B cell (primary cell): ENCODE measurements at regions not wholly inside any gene's neighbourhood (a gene's known extent, or its start where the extent isn't known, plus 50 kb on each side); places are given as distances from the start of the nearest gene placed in this dataset.

ENCODE experiments used
- ATAC-seq: fragments of 200-7000 bp; cut with Tn5 transposase; one replicate; pipeline ENCODE4 v1.10.0; 2021; ENCODE audit warnings: low read depth, mild to moderate bottlenecking, moderate number of reproducible peaks, moderate library complexity
- CTCF ChIA-PET: fragments of 350-600 bp; sonication (Branson Sonifier 250); formaldehyde crosslinking; loops from one replicate; lab custom pipeline; 2021; ENCODE audit warnings: antibody characterized with exemption, inconsistent platforms; lab: Charles Lee
- POLR2A ChIA-PET: fragments of 350-600 bp; sonication (Branson Sonifier 250); formaldehyde crosslinking; loops from one replicate; lab custom pipeline; 2021; ENCODE audit warnings: antibody characterized with exemption; lab: Charles Lee
- DNase-seq: peaks from one replicate; pipeline ENCODE4 v3.0.0; 2013
- H2AFZ ChIP-seq: 2 replicates; pipeline ENCODE4 v1.6.1; 2012; ENCODE audit warnings: mild to moderate bottlenecking, low read depth, low read length; ENCODE audit not compliant: insufficient read depth, poor library complexity, severe bottlenecking
- H3K27ac ChIP-seq, 2 donors: 1 replicate in 1 of 2; 2 replicates in 1 of 2; pipeline ENCODE4 v1.5.1; 2012 to 2013; ENCODE audit warnings: low read length in 2 of 2, mild to moderate bottlenecking in 2 of 2, moderate library complexity in 1 of 2
- H3K27me3 ChIP-seq, 4 experiments: fragments of 200-600 bp in 1 of 4; sonication (generic) in 1 of 4; replicated peaks in 1 of 4; 1 replicate in 2 of 4; 2 replicates in 2 of 4; pipeline versions ENCODE4 v1.6.1 to v1.7.0; 2013 to 2016; ENCODE audit warnings: low read length in 3 of 4, mild to moderate bottlenecking in 2 of 4, mixed read lengths in 1 of 4, moderate library complexity in 1 of 4; ENCODE audit not compliant: insufficient read depth in 4 of 4, control insufficient read depth in 3 of 4; ENCODE audit errors: control extremely low read depth in 1 of 4
- H3K36me3 ChIP-seq, 2 experiments: replicated peaks in 1 of 2; 1 replicate in 1 of 2; 2 replicates in 1 of 2; pipeline versions ENCODE4 v1.6.1 to v1.7.1; 2013; ENCODE audit warnings: low read length in 1 of 2; ENCODE audit not compliant: insufficient read depth in 2 of 2, control insufficient read depth in 1 of 2; ENCODE audit errors: control extremely low read depth in 1 of 2, extremely low read depth in 1 of 2
- H3K4me1 ChIP-seq, 2 donors: fragments of 200-600 bp in 1 of 2; sonication (generic) in 1 of 2; 1 replicate in 1 of 2; 2 replicates in 1 of 2; pipeline versions ENCODE4 v1.5.1 to v1.6.1; 2013 to 2017; ENCODE audit warnings: low read length in 2 of 2; ENCODE audit not compliant: control insufficient read depth in 2 of 2, insufficient read depth in 2 of 2
- H3K4me2 ChIP-seq: replicated peaks from 2 replicates; pipeline ENCODE3; 2012; ENCODE audit warnings: mild to moderate bottlenecking, low read depth, low read length; ENCODE audit not compliant: poor library complexity, severe bottlenecking
- H3K4me3 ChIP-seq, 5 experiments: fragments of 200-600 bp in 1 of 5; sonication (generic) in 1 of 5; 1 replicate in 3 of 5; 2 replicates in 2 of 5; pipeline versions ENCODE4 v1.5.1 to v1.7.0; 2011 to 2016; ENCODE audit warnings: low read length in 4 of 5, mild to moderate bottlenecking in 4 of 5, low read depth in 2 of 5, control low read depth in 1 of 5, moderate library complexity in 1 of 5; ENCODE audit not compliant: insufficient read depth in 1 of 5; ENCODE audit errors: control extremely low read depth in 1 of 5, extremely low read depth in 1 of 5
- H3K79me2 ChIP-seq: fragments of 200-600 bp; sonication (generic); one replicate; pipeline ENCODE4 v1.6.0; 2016; ENCODE audit warnings: low read length; ENCODE audit not compliant: control insufficient read depth, insufficient read depth
- H3K9ac ChIP-seq: fragments of 200-600 bp; sonication (generic); 2 replicates; pipeline ENCODE4 v1.6.1; 2017; ENCODE audit warnings: mild to moderate bottlenecking, low read length, moderate library complexity
- H3K9me3 ChIP-seq, 3 donors: one replicate each; pipeline versions ENCODE4 v1.6.1 to v1.7.1; 2013; ENCODE audit warnings: low read length in 2 of 3; ENCODE audit not compliant: control insufficient read depth in 2 of 3, insufficient read depth in 1 of 3; ENCODE audit errors: control extremely low read depth in 1 of 3
- H4K20me1 ChIP-seq: 2 replicates; pipeline ENCODE4 v1.6.0; 2012; ENCODE audit warnings: mild to moderate bottlenecking, low read length; ENCODE audit not compliant: insufficient read depth, control insufficient read depth, poor library complexity, severe bottlenecking
- H3K27ac Mint-ChIP-seq: one replicate; pipeline ENCODE4 v1.8.0; 2021; ENCODE audit warnings: mixed read lengths
- H3K27me3 Mint-ChIP-seq: one replicate; pipeline ENCODE4 v1.8.0; 2021; ENCODE audit warnings: mixed read lengths
- H3K4me1 Mint-ChIP-seq: one replicate; pipeline ENCODE4 v1.8.0; 2021; ENCODE audit warnings: mixed read lengths
- H3K4me3 Mint-ChIP-seq: one replicate; pipeline ENCODE4 v1.8.0; 2021; ENCODE audit warnings: mixed read lengths
- H3K9me3 Mint-ChIP-seq: one replicate; pipeline ENCODE4 v1.8.0; 2022; ENCODE audit warnings: mixed read lengths; ENCODE audit not compliant: insufficient read depth
- CTCF ChIP-seq: fragments of 200-600 bp; IDR thresholded peaks from one replicate; pipeline ENCODE4 v1.8.0; 2022; ENCODE audit warnings: antibody characterized with exemption, mild to moderate bottlenecking
- EZH2 ChIP-seq: IDR thresholded peaks from 2 replicates; pipeline ENCODE4 v1.6.1; 2012; ENCODE audit warnings: borderline replicate concordance, low read depth, mild to moderate bottlenecking, moderate library complexity, low read length; ENCODE audit not compliant: insufficient read depth, poor library complexity, severe bottlenecking
- WGBS: methylation state at CpG from one replicate; pipeline ENCODE4 v1.1.5; 2013; ENCODE audit warnings: missing lambda C conversion rate; ENCODE audit not compliant: insufficient coverage; 5-methylcytosine and 5-hydroxymethylcytosine counted together
- intact Hi-C: fragments of 100-400 bp; cut with micrococcal nuclease; formaldehyde crosslinking; loops from one replicate; pipeline ENCODE4 v1.10.0; 2022

DNA sequence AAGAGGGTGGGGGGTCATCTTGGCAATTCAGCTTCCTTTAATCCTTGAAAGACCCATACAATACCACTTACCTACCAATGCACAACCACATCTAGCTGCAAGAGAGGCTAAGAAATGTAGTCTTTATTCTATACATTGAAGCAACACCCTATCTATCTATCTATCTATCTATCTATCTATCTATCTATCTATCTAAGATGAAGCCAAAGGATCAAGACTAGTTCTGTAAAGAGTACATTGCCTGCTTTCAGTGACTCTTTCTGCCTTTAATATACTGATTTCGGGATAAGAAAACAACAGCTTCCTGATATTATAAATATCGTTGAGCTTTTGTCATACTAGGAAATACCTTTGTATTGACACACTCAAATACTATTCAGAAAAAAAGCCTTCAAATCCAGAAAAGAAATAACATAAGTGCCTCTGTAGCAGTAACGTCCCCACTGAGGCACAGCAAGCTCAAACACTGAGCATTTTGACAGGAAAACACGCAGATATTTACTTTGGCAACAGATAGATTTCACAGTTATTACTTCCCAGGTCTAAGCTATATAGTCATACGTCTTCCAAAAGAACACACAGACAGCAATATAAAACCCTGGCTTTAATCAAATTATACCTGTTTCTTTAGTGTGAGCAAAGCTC is 139.4 kb upstream of the SERTAD2 start:
- intact Hi-C loops, result no loop called here
- H3K9me3 ChIP-seq, result no peaks in the 10 kb centered on the region
- H4K20me1 ChIP-seq, result no peaks in the 10 kb centered on the region
- Mint-ChIP-seq H3K4me3 (no peak overlapping the region), H3K27ac (no peak overlapping the region), H3K9me3 (no peaks in the 10 kb centered on the region), H3K4me1 (no peaks in the 10 kb centered on the region), H3K27me3 (no peaks in the 10 kb centered on the region)
- H3K27ac ChIP-seq, result no peak overlapping the region
- no peaks in the 10 kb centered on the region for H3K27me3 ChIP-seq
- no peaks in the 10 kb centered on the region for H3K79me2 ChIP-seq
- no peak overlapping the region for H3K9ac ChIP-seq
- TF ChIP-seq EZH2 (no peak), CTCF (no peak)
- no peak for DNase-seq
- H3K36me3 ChIP-seq, result no peaks in the 10 kb centered on the region
- H3K4me2 ChIP-seq, result no peak overlapping the region
- ChIA-PET POLR2A (interaction anchor here (1.1 kb wide), 1 partner anchor 67 kb away, joined by 3 read pairs; no protein-coding TSS in a partner anchor), CTCF (interaction anchor here (0.6 to 2.4 kb wide), 2 partner anchors 147 to 209 kb away, joined by 4 to 6 read pairs; no protein-coding TSS in a partner anchor)
- 94% methylated on average over 2 of the region's 5 CpGs for WGBS
- H2AFZ ChIP-seq, result no peak overlapping the region
- ATAC-seq, result no peak
- no peaks in the 10 kb centered on the region for H3K4me1 ChIP-seq
- H3K4me3 ChIP-seq, result no peak overlapping the region

DNA sequence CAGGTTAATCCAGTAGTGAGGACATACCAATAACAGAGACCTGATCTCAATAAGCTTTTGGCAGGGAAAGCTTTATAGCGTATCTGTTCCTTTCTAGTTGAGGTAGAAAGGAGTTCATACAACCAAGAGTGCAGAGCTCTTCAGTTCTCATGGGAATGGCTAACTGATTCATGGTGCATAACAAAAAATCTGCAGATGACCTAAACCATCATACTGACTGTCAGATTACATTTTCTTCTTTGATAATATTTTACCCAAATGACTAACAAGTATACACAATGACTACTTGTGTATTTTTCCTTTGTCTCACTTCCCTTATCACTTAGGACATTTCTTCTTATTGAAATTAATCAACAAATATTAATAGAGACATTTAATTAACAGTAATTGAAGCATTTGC is 140.0 kb upstream of the SERTAD2 start:
- Histone ChIP-seq H3K79me2 (no peaks in the 10 kb centered on the region), H4K20me1 (no peaks in the 10 kb centered on the region), H3K36me3 (no peaks in the 10 kb centered on the region), H2AFZ (no peak overlapping the region), H3K9me3 (no peaks in the 10 kb centered on the region), H3K27ac (no peak overlapping the region), H3K4me2 (no peak overlapping the region), H3K9ac (no peak overlapping the region), H3K4me3 (no peak overlapping the region), H3K27me3 (no peaks in the 10 kb centered on the region), H3K4me1 (no peaks in the 10 kb centered on the region)
- CTCF ChIA-PET, result interaction anchor here (0.6 to 2.4 kb wide), 2 partner anchors 147 to 209 kb away, joined by 4 to 6 read pairs; no protein-coding TSS in a partner anchor
- POLR2A ChIA-PET, result interaction anchor here (1.1 kb wide), 1 partner anchor 68 kb away, joined by 3 read pairs; no protein-coding TSS in a partner anchor
- H3K27me3 Mint-ChIP-seq, result no peaks in the 10 kb centered on the region
- no peak overlapping the region for H3K4me3 Mint-ChIP-seq
- DNase-seq (no peak), ATAC-seq (no peak)
- intact Hi-C loops, result no loop called here
- TF ChIP-seq CTCF (no peak), EZH2 (no peak)
- H3K4me1 Mint-ChIP-seq, result no peaks in the 10 kb centered on the region
- no CpG with 5 or more reads among the region's 1 CpG for WGBS
- no peak overlapping the region for H3K27ac Mint-ChIP-seq
- no peaks in the 10 kb centered on the region for H3K9me3 Mint-ChIP-seq
